ENCODE measurements at regions not wholly inside any gene's neighbourhood (a gene's known extent, or its start where the extent isn't known, plus 50 kb on each side); places are given as distances from the start of the nearest gene placed in this dataset.

DNA sequence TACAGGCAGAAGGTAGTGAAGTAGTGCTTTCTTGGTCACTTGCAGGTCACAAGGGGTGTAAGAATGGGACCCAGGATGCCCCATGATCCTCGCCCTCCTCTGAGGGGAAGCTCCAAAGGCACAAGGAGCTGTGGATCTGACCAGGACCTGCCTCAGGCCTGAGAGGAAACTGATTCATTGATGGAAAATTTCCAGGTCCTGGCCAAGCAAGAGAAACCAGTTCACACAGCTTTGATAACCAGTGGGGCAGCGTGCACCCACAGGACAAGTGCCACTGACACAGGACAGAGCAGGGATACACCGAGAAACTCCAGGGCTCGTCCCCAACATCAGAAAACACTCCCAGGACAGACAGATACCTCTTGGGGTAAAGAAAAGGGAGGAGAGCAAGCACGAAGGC, 177.1 kb downstream of the RBM26 start:
- no peak for DNase-seq (ENCODE audit: low spot score)
- Histone ChIP-seq H3K4me2 (ENCODE audit: insufficient read depth, low read length, poor library complexity, severe bottlenecking) (no peak overlapping the region), H4K91ac (ENCODE audit: low read depth, low read length, poor library complexity) (no peak overlapping the region), H3K27me3 (ENCODE audit: control insufficient read depth in 3 of 3, insufficient read depth in 3 of 3, low read depth in 1 of 3, low read length in 3 of 3) (no peaks in the 10 kb centered on the region), H3K14ac (ENCODE audit: low read length) (no peak overlapping the region), H4K8ac (ENCODE audit: low read depth, low read length) (no peak overlapping the region), H3K4me1 (ENCODE audit: control insufficient read depth in 2 of 2, insufficient read depth in 1 of 2, low read depth in 1 of 2, low read length in 2 of 2) (peaks cover 0 to 5% of the 10 kb centered on the region in 2 donors), H2BK15ac (ENCODE audit: low read length) (no peak overlapping the region), H2BK12ac (ENCODE audit: low read length) (no peak overlapping the region), H3K4me3 (ENCODE audit: low read length in 2 of 2) (no peak overlapping the region), H3K27ac (replicated peaks; ENCODE audit: low read length) (no peak overlapping the region), H3K4ac (ENCODE audit: low read length) (no peak overlapping the region), H3K79me1 (ENCODE audit: low read depth, low read length) (no peaks in the 10 kb centered on the region), H2AFZ (ENCODE audit: low read length) (no peak overlapping the region), H3K9ac (ENCODE audit: low read depth, low read length, poor library complexity) (no peak overlapping the region), H2BK120ac (ENCODE audit: low read depth, low read length) (no peak overlapping the region), H3K36me3 (replicated peaks in 1 of 2; ENCODE audit: control insufficient read depth in 2 of 2, insufficient read depth in 2 of 2, low read length in 2 of 2) (no peaks in the 10 kb centered on the region), H2BK5ac (ENCODE audit: low read length) (no peak overlapping the region), H3K23ac (ENCODE audit: low read depth, low read length, poor library complexity) (no peak overlapping the region), H3K18ac (ENCODE audit: low read length) (no peak overlapping the region), H3K9me3 (replicated peaks in 1 of 2; ENCODE audit: control insufficient read depth in 2 of 2, insufficient read depth in 1 of 2, low read depth in 1 of 2, low read length in 2 of 2) (no peaks in the 10 kb centered on the region), H2AK5ac (ENCODE audit: low read depth, low read length) (no peak overlapping the region)
- no CpG with 5 or more reads among the region's 5 CpGs for WGBS, 2 donors (ENCODE audit: extremely low coverage in 2 of 2, insufficient read length in 2 of 2, insufficient replicate concordance in 1 of 2)

DNA sequence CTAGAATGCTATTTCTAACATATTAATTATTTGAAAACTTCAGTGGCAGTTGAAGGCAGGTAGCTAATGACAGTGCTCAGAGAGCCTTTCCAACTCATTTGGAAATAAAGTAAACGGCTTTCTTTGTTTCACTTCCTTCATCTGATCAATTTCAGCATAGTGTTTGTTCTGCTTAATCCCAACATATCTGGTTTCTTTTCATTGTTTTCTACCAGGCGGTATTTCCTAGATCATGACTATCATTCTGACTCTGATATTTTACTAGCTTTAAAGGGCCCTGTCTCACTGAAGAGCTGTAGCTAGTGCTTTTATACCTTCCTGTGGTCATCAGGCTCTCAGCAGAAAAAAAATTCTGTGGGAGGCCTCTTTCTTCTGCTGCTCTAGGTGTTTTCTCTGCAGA, 178.6 kb downstream of the RBM26 start:
- no peaks in the 10 kb centered on the region for H3K27me3 ChIP-seq (ENCODE audit: control insufficient read depth in 3 of 3, insufficient read depth in 3 of 3, low read depth in 1 of 3, low read length in 3 of 3)
- no peak overlapping the region for H2AFZ ChIP-seq (ENCODE audit: low read length)
- H3K9ac ChIP-seq (ENCODE audit: low read depth, low read length, poor library complexity): no peak overlapping the region
- H2BK12ac ChIP-seq (ENCODE audit: low read length): no peak overlapping the region
- WGBS, 2 donors (ENCODE audit: extremely low coverage in 2 of 2, insufficient read length in 2 of 2, insufficient replicate concordance in 1 of 2): no CpG with 5 or more reads among the region's 2 CpGs
- no peak overlapping the region for H2BK5ac ChIP-seq (ENCODE audit: low read length)
- H3K4me1 ChIP-seq (ENCODE audit: control insufficient read depth in 2 of 2, insufficient read depth in 1 of 2, low read depth in 1 of 2, low read length in 2 of 2): peaks cover 0 to 5% of the 10 kb centered on the region in 2 donors
- H4K8ac ChIP-seq (ENCODE audit: low read depth, low read length): no peak overlapping the region
- no peak overlapping the region for H3K27ac ChIP-seq (replicated peaks; ENCODE audit: low read length)
- no peak overlapping the region for H2AK5ac ChIP-seq (ENCODE audit: low read depth, low read length)
- DNase-seq (ENCODE audit: low spot score): no peak
- H2BK120ac ChIP-seq (ENCODE audit: low read depth, low read length): no peak overlapping the region
- no peak overlapping the region for H3K4me3 ChIP-seq (ENCODE audit: low read length in 2 of 2)
- H3K23ac ChIP-seq (ENCODE audit: low read depth, low read length, poor library complexity): no peak overlapping the region
- no peak overlapping the region for H3K18ac ChIP-seq (ENCODE audit: low read length)
- no peaks in the 10 kb centered on the region for H3K9me3 ChIP-seq (replicated peaks in 1 of 2; ENCODE audit: control insufficient read depth in 2 of 2, insufficient read depth in 1 of 2, low read depth in 1 of 2, low read length in 2 of 2)
- no peak overlapping the region for H2BK15ac ChIP-seq (ENCODE audit: low read length)
- H3K4me2 ChIP-seq (ENCODE audit: insufficient read depth, low read length, poor library complexity, severe bottlenecking): no peak overlapping the region
- no peak overlapping the region for H3K14ac ChIP-seq (ENCODE audit: low read length)
- H3K4ac ChIP-seq (ENCODE audit: low read length): no peak overlapping the region
- no peaks in the 10 kb centered on the region for H3K79me1 ChIP-seq (ENCODE audit: low read depth, low read length)
- no peaks in the 10 kb centered on the region for H3K36me3 ChIP-seq (replicated peaks in 1 of 2; ENCODE audit: control insufficient read depth in 2 of 2, insufficient read depth in 2 of 2, low read length in 2 of 2)
- H4K91ac ChIP-seq (ENCODE audit: low read depth, low read length, poor library complexity): no peak overlapping the region

DNA sequence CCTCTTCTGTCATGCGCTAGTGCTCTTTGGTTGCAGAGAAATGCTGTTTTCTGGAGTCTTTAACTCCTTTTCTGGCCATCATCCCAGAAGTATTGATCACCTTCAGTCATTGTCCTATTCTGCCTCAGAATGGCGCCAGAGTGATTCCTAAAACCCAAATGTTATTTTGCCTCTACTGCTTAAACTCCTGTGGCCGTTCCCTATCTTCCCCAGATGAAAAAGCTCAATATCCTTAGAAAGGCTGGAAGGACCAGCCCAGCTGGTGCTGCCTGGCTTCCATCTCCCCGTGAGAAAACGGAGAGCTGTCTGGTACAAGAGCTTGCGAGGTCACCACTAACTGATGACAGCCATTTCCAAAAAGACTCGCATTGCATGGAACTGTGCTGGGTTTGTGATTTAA, 179.1 kb downstream of the RBM26 start:
- Histone ChIP-seq H2AFZ (ENCODE audit: low read length) (no peak overlapping the region), H2BK15ac (ENCODE audit: low read length) (no peak overlapping the region), H3K14ac (ENCODE audit: low read length) (no peak overlapping the region), H3K9ac (ENCODE audit: low read depth, low read length, poor library complexity) (no peak overlapping the region), H3K9me3 (replicated peaks in 1 of 2; ENCODE audit: control insufficient read depth in 2 of 2, insufficient read depth in 1 of 2, low read depth in 1 of 2, low read length in 2 of 2) (no peaks in the 10 kb centered on the region), H4K8ac (ENCODE audit: low read depth, low read length) (no peak overlapping the region), H3K4ac (ENCODE audit: low read length) (no peak overlapping the region), H2BK120ac (ENCODE audit: low read depth, low read length) (no peak overlapping the region), H2BK12ac (ENCODE audit: low read length) (no peak overlapping the region), H3K27me3 (ENCODE audit: control insufficient read depth in 3 of 3, insufficient read depth in 3 of 3, low read depth in 1 of 3, low read length in 3 of 3) (no peaks in the 10 kb centered on the region), H4K91ac (ENCODE audit: low read depth, low read length, poor library complexity) (no peak overlapping the region), H3K4me2 (ENCODE audit: insufficient read depth, low read length, poor library complexity, severe bottlenecking) (no peak overlapping the region), H2AK5ac (ENCODE audit: low read depth, low read length) (no peak overlapping the region), H3K4me3 (ENCODE audit: low read length in 2 of 2) (no peak overlapping the region), H3K23ac (ENCODE audit: low read depth, low read length, poor library complexity) (no peak overlapping the region), H3K27ac (replicated peaks; ENCODE audit: low read length) (no peak overlapping the region), H3K79me1 (ENCODE audit: low read depth, low read length) (no peaks in the 10 kb centered on the region), H2BK5ac (ENCODE audit: low read length) (no peak overlapping the region), H3K18ac (ENCODE audit: low read length) (no peak overlapping the region), H3K36me3 (replicated peaks in 1 of 2; ENCODE audit: control insufficient read depth in 2 of 2, insufficient read depth in 2 of 2, low read length in 2 of 2) (no peaks in the 10 kb centered on the region), H3K4me1 (ENCODE audit: control insufficient read depth in 2 of 2, insufficient read depth in 1 of 2, low read depth in 1 of 2, low read length in 2 of 2) (peaks cover 0 to 5% of the 10 kb centered on the region in 2 donors)
- no peak for DNase-seq (ENCODE audit: low spot score)
- no CpG with 5 or more reads among the region's 7 CpGs for WGBS, 2 donors (ENCODE audit: extremely low coverage in 2 of 2, insufficient read length in 2 of 2, insufficient replicate concordance in 1 of 2)

DNA sequence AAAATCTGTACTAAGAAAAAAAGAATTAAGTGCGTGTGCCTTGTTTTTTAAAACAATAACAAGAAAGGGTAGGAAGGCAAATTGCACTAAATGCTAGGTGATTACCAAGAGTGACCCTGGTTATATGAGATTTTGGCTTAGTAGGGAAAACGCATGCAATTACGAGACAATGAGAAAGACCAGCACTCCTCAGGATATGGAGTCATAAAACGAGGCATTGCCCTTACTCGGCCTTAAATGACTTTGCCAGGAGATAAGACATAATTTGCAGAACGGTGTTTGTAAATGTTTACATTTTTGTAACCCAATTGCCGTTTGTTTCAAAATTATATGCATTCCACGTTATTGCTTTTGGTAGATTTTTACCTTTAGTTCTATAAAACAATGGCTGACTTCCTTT, 179.8 kb downstream of the RBM26 start:
- no peak overlapping the region for H2BK15ac ChIP-seq (ENCODE audit: low read length)
- H2AFZ ChIP-seq (ENCODE audit: low read length): no peak overlapping the region
- no peaks in the 10 kb centered on the region for H3K36me3 ChIP-seq (replicated peaks in 1 of 2; ENCODE audit: control insufficient read depth in 2 of 2, insufficient read depth in 2 of 2, low read length in 2 of 2)
- no CpG with 5 or more reads among the region's 8 CpGs for WGBS, 2 donors (ENCODE audit: extremely low coverage in 2 of 2, insufficient read length in 2 of 2, insufficient replicate concordance in 1 of 2)
- no peak overlapping the region for H3K23ac ChIP-seq (ENCODE audit: low read depth, low read length, poor library complexity)
- H3K14ac ChIP-seq (ENCODE audit: low read length): no peak overlapping the region
- H3K27ac ChIP-seq (replicated peaks; ENCODE audit: low read length): no peak overlapping the region
- DNase-seq (ENCODE audit: low spot score): no peak
- H3K4me3 ChIP-seq (ENCODE audit: low read length in 2 of 2): no peak overlapping the region
- H3K18ac ChIP-seq (ENCODE audit: low read length): no peak overlapping the region
- no peak overlapping the region for H2AK5ac ChIP-seq (ENCODE audit: low read depth, low read length)
- no peaks in the 10 kb centered on the region for H3K9me3 ChIP-seq (replicated peaks in 1 of 2; ENCODE audit: control insufficient read depth in 2 of 2, insufficient read depth in 1 of 2, low read depth in 1 of 2, low read length in 2 of 2)
- no peak overlapping the region for H2BK12ac ChIP-seq (ENCODE audit: low read length)
- no peak overlapping the region for H4K91ac ChIP-seq (ENCODE audit: low read depth, low read length, poor library complexity)
- H3K4me2 ChIP-seq (ENCODE audit: insufficient read depth, low read length, poor library complexity, severe bottlenecking): no peak overlapping the region
- H3K79me1 ChIP-seq (ENCODE audit: low read depth, low read length): no peaks in the 10 kb centered on the region
- H3K4ac ChIP-seq (ENCODE audit: low read length): no peak overlapping the region
- no peak overlapping the region for H2BK5ac ChIP-seq (ENCODE audit: low read length)
- no peak overlapping the region for H4K8ac ChIP-seq (ENCODE audit: low read depth, low read length)
- H3K4me1 ChIP-seq (ENCODE audit: control insufficient read depth in 2 of 2, insufficient read depth in 1 of 2, low read depth in 1 of 2, low read length in 2 of 2): peaks cover 0 to 5% of the 10 kb centered on the region in 2 donors
- no peak overlapping the region for H2BK120ac ChIP-seq (ENCODE audit: low read depth, low read length)
- H3K9ac ChIP-seq (ENCODE audit: low read depth, low read length, poor library complexity): no peak overlapping the region
- H3K27me3 ChIP-seq (ENCODE audit: control insufficient read depth in 3 of 3, insufficient read depth in 3 of 3, low read depth in 1 of 3, low read length in 3 of 3): no peaks in the 10 kb centered on the region
